HepG2 (cell line): ENCODE measurements at regions not wholly inside any gene's neighbourhood (a gene's known extent, or its start where the extent isn't known, plus 50 kb on each side); places are given as distances from the start of the nearest gene placed in this dataset.

Experiments
- AKAP8 ChIP-seq: sonication (generic); formaldehyde crosslinking; IDR thresholded peaks from 2 replicates; pipeline ENCODE4 v1.5.1; 2020; ENCODE audit warnings: mild to moderate bottlenecking, missing genetic modification reagents
- CBX1 ChIP-seq: IDR thresholded peaks from one replicate; pipeline ENCODE4 v1.6.1; 2016; ENCODE audit warnings: antibody characterized with exemption, low read depth
- CHD2 ChIP-seq: IDR thresholded peaks from 2 replicates; pipeline ENCODE4 v1.6.1; 2011; ENCODE audit warnings: low read depth, low read length, improper control_type of control experiment
- CHD4 ChIP-seq: fragments of 200-600 bp; sonication (generic); IDR thresholded peaks from 2 replicates; pipeline ENCODE4 v1.7.0; 2017; ENCODE audit warnings: mild to moderate bottlenecking, low read length, borderline replicate concordance
- NFKB2 ChIP-seq: sonication (generic); formaldehyde crosslinking; IDR thresholded peaks from 2 replicates; pipeline ENCODE4 v1.4.0; 2020; ENCODE audit warnings: missing genetic modification reagents, borderline replicate concordance
- RCOR2 ChIP-seq: IDR thresholded peaks from 2 replicates; pipeline ENCODE4 v1.6.1; 2016; ENCODE audit warnings: missing biosample characterization, missing genetic modification reagents
- TP53 ChIP-seq: sonication (generic); formaldehyde crosslinking; conservative IDR thresholded peaks from 2 replicates; pipeline ENCODE4 v1.4.0; 2020; ENCODE audit warnings: missing genetic modification reagents
- ZFP36 ChIP-seq: fragments of 150-350 bp; IDR thresholded peaks from 2 replicates; pipeline ENCODE4 v1.6.1; 2018; ENCODE audit warnings: borderline replicate concordance, low read length, low read depth; ENCODE audit not compliant: partially characterized antibody
- ZFP36L2 ChIP-seq: sonication (generic); formaldehyde crosslinking; IDR thresholded peaks from 2 replicates; pipeline ENCODE4 v1.4.0; 2020; ENCODE audit warnings: missing genetic modification reagents
- ZNF124 ChIP-seq: sonication (generic); formaldehyde crosslinking; IDR thresholded peaks from 2 replicates; pipeline ENCODE4 v1.4.0; 2020; ENCODE audit warnings: missing genetic modification reagents
- ZNF207 ChIP-seq: fragments of 450-650 bp; IDR thresholded peaks from 2 replicates; pipeline ENCODE4 v1.6.1; 2016; ENCODE audit warnings: antibody characterized with exemption, borderline replicate concordance
- ZNF232 ChIP-seq: sonication (generic); formaldehyde crosslinking; IDR thresholded peaks from 2 replicates; pipeline ENCODE4 v1.4.0; 2020; ENCODE audit warnings: missing genetic modification reagents, borderline replicate concordance
- ZNF251 ChIP-seq: sonication (generic); formaldehyde crosslinking; IDR thresholded peaks from 2 replicates; pipeline ENCODE4 v1.9.0; 2021; ENCODE audit warnings: mild to moderate bottlenecking, missing genetic modification reagents
- ZNF296 ChIP-seq: sonication (generic); formaldehyde crosslinking; conservative IDR thresholded peaks from 2 replicates; pipeline ENCODE4 v1.5.0; 2020; ENCODE audit warnings: mild to moderate bottlenecking, missing genetic modification reagents
- ZNF451 ChIP-seq: sonication (generic); formaldehyde crosslinking; IDR thresholded peaks from 2 replicates; pipeline ENCODE4 v1.5.0; 2020; ENCODE audit warnings: mild to moderate bottlenecking, missing genetic modification reagents
- ZNF724P ChIP-seq: sonication (generic); formaldehyde crosslinking; IDR thresholded peaks from 2 replicates; pipeline ENCODE4 v1.8.0; 2022; ENCODE audit warnings: missing genetic modification reagents, borderline replicate concordance
- TF ChIP-seq, protein P1 (sequence below): sonication (generic); formaldehyde crosslinking; IDR thresholded peaks from 2 replicates; pipeline ENCODE4 v1.4.0; 2020; ENCODE audit warnings: missing genetic modification reagents
- TF ChIP-seq, protein P2 (sequence below): IDR thresholded peaks from 2 replicates; pipeline ENCODE4 v1.6.1; 2018; ENCODE audit warnings: missing genetic modification reagents, mild to moderate bottlenecking, missing compliant biosample characterization
- TF ChIP-seq, protein P3 (sequence below): sonication (generic); formaldehyde crosslinking; IDR thresholded peaks from 2 replicates; pipeline ENCODE4 v1.4.0; 2020; ENCODE audit warnings: missing genetic modification reagents, borderline replicate concordance
- TF ChIP-seq, protein P4 (sequence below): sonication (generic); formaldehyde crosslinking; IDR thresholded peaks from 2 replicates; pipeline ENCODE4 v1.5.0; 2020; ENCODE audit warnings: missing genetic modification reagents
- TF ChIP-seq, protein P5 (sequence below): IDR thresholded peaks from 2 replicates; pipeline ENCODE4 v1.6.1; 2012; ENCODE audit warnings: inconsistent platforms
- TF ChIP-seq, protein P6 (sequence below): sonication (generic); formaldehyde crosslinking; IDR thresholded peaks from 2 replicates; pipeline ENCODE4 v1.4.0; 2020; ENCODE audit warnings: missing genetic modification reagents

DNA sequence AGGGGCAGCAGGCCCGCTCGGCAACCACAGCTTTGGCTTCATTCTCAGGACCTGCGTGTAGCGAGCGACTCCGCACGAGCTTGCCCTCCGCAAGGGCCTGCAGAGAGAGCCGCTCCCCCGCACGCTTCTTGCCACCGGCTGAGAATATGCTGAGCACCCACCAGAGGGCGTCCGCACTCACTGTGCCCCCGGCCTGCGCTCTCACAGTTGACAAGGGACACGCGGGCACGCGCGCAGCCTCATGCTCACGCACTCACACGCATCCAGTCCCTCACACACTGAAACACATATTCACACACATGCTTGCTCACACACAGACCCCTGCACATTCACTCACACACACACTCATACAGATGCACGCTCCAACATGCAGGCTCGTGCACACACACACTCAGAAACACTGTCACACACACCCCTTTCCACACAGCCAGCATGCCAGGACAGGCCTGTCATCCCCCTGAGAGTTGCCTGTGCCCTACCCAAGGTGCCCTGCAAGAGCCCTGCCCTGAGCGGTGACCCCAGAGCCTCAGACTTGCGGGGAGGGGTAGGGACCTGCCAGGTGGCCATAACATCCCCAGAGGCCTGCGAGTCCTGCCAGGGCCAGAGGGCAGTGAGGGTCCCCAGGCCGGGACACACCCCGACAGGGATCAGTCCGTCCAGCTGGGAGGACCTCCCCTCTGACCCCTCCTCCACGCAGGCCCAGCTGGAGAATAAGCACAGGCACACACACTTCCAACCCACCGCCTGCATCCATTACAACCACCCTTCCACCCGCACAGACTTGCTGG is 174.1 kb downstream of the BMP7 start (continued):
- TF ChIP-seq, protein P1, sequence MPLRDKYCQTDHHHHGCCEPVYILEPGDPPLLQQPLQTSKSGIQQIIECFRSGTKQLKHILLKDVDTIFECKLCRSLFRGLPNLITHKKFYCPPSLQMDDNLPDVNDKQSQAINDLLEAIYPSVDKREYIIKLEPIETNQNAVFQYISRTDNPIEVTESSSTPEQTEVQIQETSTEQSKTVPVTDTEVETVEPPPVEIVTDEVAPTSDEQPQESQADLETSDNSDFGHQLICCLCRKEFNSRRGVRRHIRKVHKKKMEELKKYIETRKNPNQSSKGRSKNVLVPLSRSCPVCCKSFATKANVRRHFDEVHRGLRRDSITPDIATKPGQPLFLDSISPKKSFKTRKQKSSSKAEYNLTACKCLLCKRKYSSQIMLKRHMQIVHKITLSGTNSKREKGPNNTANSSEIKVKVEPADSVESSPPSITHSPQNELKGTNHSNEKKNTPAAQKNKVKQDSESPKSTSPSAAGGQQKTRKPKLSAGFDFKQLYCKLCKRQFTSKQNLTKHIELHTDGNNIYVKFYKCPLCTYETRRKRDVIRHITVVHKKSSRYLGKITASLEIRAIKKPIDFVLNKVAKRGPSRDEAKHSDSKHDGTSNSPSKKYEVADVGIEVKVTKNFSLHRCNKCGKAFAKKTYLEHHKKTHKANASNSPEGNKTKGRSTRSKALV (CRISPR knock-in tag): 0 out of 2 replicates have a peak, but pooled peaks have one; percentile 44
- TF ChIP-seq ZNF232 (CRISPR knock-in tag): no peak
- no peak for TF ChIP-seq ZNF296
- TF ChIP-seq ZNF207: 0 out of 2 replicates have a peak, but pooled peaks have one; percentile 67
- peak; percentile 62 for TF ChIP-seq CBX1
- TF ChIP-seq, protein P2, sequence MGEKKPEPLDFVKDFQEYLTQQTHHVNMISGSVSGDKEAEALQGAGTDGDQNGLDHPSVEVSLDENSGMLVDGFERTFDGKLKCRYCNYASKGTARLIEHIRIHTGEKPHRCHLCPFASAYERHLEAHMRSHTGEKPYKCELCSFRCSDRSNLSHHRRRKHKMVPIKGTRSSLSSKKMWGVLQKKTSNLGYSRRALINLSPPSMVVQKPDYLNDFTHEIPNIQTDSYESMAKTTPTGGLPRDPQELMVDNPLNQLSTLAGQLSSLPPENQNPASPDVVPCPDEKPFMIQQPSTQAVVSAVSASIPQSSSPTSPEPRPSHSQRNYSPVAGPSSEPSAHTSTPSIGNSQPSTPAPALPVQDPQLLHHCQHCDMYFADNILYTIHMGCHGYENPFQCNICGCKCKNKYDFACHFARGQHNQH (CRISPR knock-in tag): 0 out of 2 replicates have a peak, but pooled peaks have one; percentile 52
- TF ChIP-seq ZNF724P: peak; percentile 16; the same call in 1 of the 2 replicates
- peak; percentile 41 for TF ChIP-seq ZFP36
- no peak for TF ChIP-seq ZNF124 (CRISPR knock-in tag)
- peak; percentile 85; the same call in 1 of the 2 replicates for TF ChIP-seq NFKB2 (CRISPR knock-in tag)
- TF ChIP-seq AKAP8 (CRISPR knock-in tag): no peak
- no peak for TF ChIP-seq TP53 (CRISPR knock-in tag)
- no peak for TF ChIP-seq CHD4
- TF ChIP-seq, protein P3, sequence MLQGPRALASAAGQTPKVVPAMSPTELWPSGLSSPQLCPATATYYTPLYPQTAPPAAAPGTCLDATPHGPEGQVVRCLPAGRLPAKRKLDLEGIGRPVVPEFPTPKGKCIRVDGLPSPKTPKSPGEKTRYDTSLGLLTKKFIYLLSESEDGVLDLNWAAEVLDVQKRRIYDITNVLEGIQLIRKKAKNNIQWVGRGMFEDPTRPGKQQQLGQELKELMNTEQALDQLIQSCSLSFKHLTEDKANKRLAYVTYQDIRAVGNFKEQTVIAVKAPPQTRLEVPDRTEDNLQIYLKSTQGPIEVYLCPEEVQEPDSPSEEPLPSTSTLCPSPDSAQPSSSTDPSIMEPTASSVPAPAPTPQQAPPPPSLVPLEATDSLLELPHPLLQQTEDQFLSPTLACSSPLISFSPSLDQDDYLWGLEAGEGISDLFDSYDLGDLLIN (CRISPR knock-in tag): no peak
- TF ChIP-seq, protein P4, sequence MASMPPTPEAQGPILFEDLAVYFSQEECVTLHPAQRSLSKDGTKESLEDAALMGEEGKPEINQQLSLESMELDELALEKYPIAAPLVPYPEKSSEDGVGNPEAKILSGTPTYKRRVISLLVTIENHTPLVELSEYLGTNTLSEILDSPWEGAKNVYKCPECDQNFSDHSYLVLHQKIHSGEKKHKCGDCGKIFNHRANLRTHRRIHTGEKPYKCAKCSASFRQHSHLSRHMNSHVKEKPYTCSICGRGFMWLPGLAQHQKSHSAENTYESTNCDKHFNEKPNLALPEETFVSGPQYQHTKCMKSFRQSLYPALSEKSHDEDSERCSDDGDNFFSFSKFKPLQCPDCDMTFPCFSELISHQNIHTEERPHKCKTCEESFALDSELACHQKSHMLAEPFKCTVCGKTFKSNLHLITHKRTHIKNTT (CRISPR knock-in tag): no peak
- TF ChIP-seq RCOR2 (CRISPR knock-in tag): no peak
- no peak for TF ChIP-seq ZNF451 (CRISPR knock-in tag)
- 0 out of 2 replicates have a peak, but pooled peaks have one; percentile 20 for TF ChIP-seq CHD2
- no peak for TF ChIP-seq ZFP36L2 (CRISPR knock-in tag)
- TF ChIP-seq, protein P5, sequence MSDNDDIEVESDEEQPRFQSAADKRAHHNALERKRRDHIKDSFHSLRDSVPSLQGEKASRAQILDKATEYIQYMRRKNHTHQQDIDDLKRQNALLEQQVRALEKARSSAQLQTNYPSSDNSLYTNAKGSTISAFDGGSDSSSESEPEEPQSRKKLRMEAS: 0 out of 2 replicates have a peak, but pooled peaks have one; percentile 46
- TF ChIP-seq, protein P6, sequence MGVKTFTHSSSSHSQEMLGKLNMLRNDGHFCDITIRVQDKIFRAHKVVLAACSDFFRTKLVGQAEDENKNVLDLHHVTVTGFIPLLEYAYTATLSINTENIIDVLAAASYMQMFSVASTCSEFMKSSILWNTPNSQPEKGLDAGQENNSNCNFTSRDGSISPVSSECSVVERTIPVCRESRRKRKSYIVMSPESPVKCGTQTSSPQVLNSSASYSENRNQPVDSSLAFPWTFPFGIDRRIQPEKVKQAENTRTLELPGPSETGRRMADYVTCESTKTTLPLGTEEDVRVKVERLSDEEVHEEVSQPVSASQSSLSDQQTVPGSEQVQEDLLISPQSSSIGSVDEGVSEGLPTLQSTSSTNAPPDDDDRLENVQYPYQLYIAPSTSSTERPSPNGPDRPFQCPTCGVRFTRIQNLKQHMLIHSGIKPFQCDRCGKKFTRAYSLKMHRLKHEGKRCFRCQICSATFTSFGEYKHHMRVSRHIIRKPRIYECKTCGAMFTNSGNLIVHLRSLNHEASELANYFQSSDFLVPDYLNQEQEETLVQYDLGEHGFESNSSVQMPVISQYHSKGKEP (CRISPR knock-in tag): peak; percentile 77; the same call in 1 of the 2 replicates
- peak; percentile 60; the same call in 1 of the 2 replicates for TF ChIP-seq ZNF251
